HepG2 (cell line): ENCODE measurements at regions not wholly inside any gene's neighbourhood (a gene's known extent, or its start where the extent isn't known, plus 50 kb on each side); places are given as distances from the start of the nearest gene placed in this dataset.

Experiments
- ATAC-seq: fragments of 200-7000 bp; cut with Tn5 transposase; 3 replicates; pipeline ENCODE4 v1.9.1; 2020; ENCODE audit warnings: mild to moderate bottlenecking, moderate library complexity
- BruUV-seq: library from RNA; stranded (reverse); fragments of 400-500 nt; replicated peaks from 2 replicates; lab custom pipeline; 2021; lab: Mats Ljungman, UMichigan
- CTCF ChIA-PET: fragments of 300-600 bp; formaldehyde crosslinking; extraction: SDS; loops from one replicate; lab custom pipeline; 2021; ENCODE audit warnings: low total read pairs, inconsistent platforms, low intra/inter-chr PET ratio; lab: Yijun Ruan, JAX
- POLR2A ChIA-PET: fragments of 350-600 bp; sonication (Branson Sonifier 250); formaldehyde crosslinking; loops from one replicate; lab custom pipeline; 2020; ENCODE audit warnings: antibody characterized with exemption, inconsistent platforms; lab: Yijun Ruan, JAX
- DNase-seq: peaks from one replicate; pipeline ENCODE4 v3.0.0-alpha.2; 2015; ENCODE audit warnings: low spot score
- FAIRE-seq: peaks from 3 replicates; lab custom pipeline; 2011; peaks lifted over from hg19 to GRCh38; lab: Jason Lieb, UNC
- H2AFZ ChIP-seq: one replicate; pipeline ENCODE4 v1.6.1; 2011; ENCODE audit warnings: low read length, inconsistent platforms
- H3K27ac ChIP-seq: fragments of 300-600 bp; 3 replicates; pipeline ENCODE4 v1.8.0; 2011; ENCODE audit warnings: mixed run types, mild to moderate bottlenecking, mixed read lengths, low read length, inconsistent platforms; ENCODE audit not compliant: insufficient read depth; ENCODE audit errors: extremely low read length
- H3K27me3 ChIP-seq, 2 experiments: fragments of 200-600 bp in 1 of 2; 2 replicates in 1 of 2; 3 replicates in 1 of 2; pipeline versions ENCODE4 v1.6.0 to v1.8.0; 2011; ENCODE audit warnings: low read length in 2 of 2, mild to moderate bottlenecking in 2 of 2, moderate library complexity in 2 of 2, inconsistent platforms in 1 of 2; ENCODE audit not compliant: insufficient read depth in 2 of 2, control insufficient read depth in 1 of 2
- H3K36me3 ChIP-seq, 2 experiments: fragments of 200-600 bp in 1 of 2; replicated peaks in 1 of 2; 2 replicates in 1 of 2; 3 replicates in 1 of 2; pipeline versions ENCODE4 v1.5.1 to v1.8.0; 2011; ENCODE audit warnings: low read length in 2 of 2, inconsistent platforms in 1 of 2; ENCODE audit not compliant: insufficient read depth in 2 of 2, control insufficient read depth in 1 of 2
- H3K4me1 ChIP-seq: 2 replicates; pipeline ENCODE4 v1.5.1; 2012; ENCODE audit warnings: low read length, inconsistent platforms; ENCODE audit not compliant: insufficient read depth
- H3K4me2 ChIP-seq: 2 replicates; pipeline ENCODE4 v1.6.0; 2011; ENCODE audit warnings: low read depth, low read length, inconsistent platforms
- H3K4me3 ChIP-seq, 3 experiments: fragments of 200-600 bp in 1 of 3; sonication (generic), shearing (Covaris generic) in 1 of 3; replicated peaks in 1 of 3; 2 replicates each; pipeline ENCODE4 v1.5.1; 2011 to 2016; ENCODE audit warnings: low read length in 3 of 3, inconsistent platforms in 2 of 3, low read depth in 2 of 3, mild to moderate bottlenecking in 2 of 3, control low read depth in 1 of 3, mixed read lengths in 1 of 3; ENCODE audit not compliant: insufficient read depth in 1 of 3
- H3K79me2 ChIP-seq: one replicate; pipeline ENCODE4 v1.6.1; 2011; ENCODE audit warnings: low read length, inconsistent platforms; ENCODE audit not compliant: insufficient read depth
- H3K9ac ChIP-seq: 2 replicates; pipeline ENCODE4 v1.6.0; 2011; ENCODE audit warnings: mild to moderate bottlenecking, low read depth, low read length, inconsistent platforms; ENCODE audit not compliant: insufficient read depth
- H3K9me3 ChIP-seq: 2 replicates; pipeline ENCODE4 v1.5.1; 2012; ENCODE audit warnings: mild to moderate bottlenecking, low read length
- H4K20me1 ChIP-seq: 2 replicates; pipeline ENCODE4 v1.6.0; 2011; ENCODE audit warnings: inconsistent platforms, mild to moderate bottlenecking, low read length, moderate library complexity; ENCODE audit not compliant: insufficient read depth
- ATF7 ChIP-seq, 2 experiments: fragments of 450-650 bp in 1 of 2; sonication (generic) in 1 of 2; formaldehyde crosslinking in 1 of 2; IDR thresholded peaks; 2 replicates each; pipeline versions ENCODE4 v1.4.0 to v1.6.1; 2016 to 2020; ENCODE audit warnings: antibody characterized with exemption in 1 of 2, mild to moderate bottlenecking in 1 of 2, missing genetic modification reagents in 1 of 2
- CREB1 ChIP-seq, 2 experiments: fragments of 450-650 bp in 1 of 2; IDR thresholded peaks; 2 replicates each; pipeline ENCODE4 v1.6.1; 2016 to 2017; ENCODE audit warnings: control low read depth in 1 of 2, mild to moderate bottlenecking in 1 of 2, missing compliant biosample characterization in 1 of 2, missing genetic modification characterization in 1 of 2
- ZNF577 ChIP-seq: sonication (generic); formaldehyde crosslinking; IDR thresholded peaks from 2 replicates; pipeline ENCODE4 v1.4.0; 2020; ENCODE audit warnings: mild to moderate bottlenecking, low read depth, missing genetic modification reagents, borderline replicate concordance
- ZNF850 ChIP-seq: sonication (generic); formaldehyde crosslinking; conservative IDR thresholded peaks from 2 replicates; pipeline ENCODE4 v1.9.0; 2021; ENCODE audit warnings: mild to moderate bottlenecking, missing genetic modification reagents
- WGBS: methylation state at CpG from one replicate; pipeline ENCODE4 v1.1.6; 2017; ENCODE audit warnings: low lambda C conversion rate; 5-methylcytosine and 5-hydroxymethylcytosine counted together
- in situ Hi-C: cut with HindIII; loops from 2 replicates; pipeline ENCODE4 v1.10.0; 2017; ENCODE audit warnings: low pct_unique_long_range_greater_than_20kb; ENCODE audit not compliant: extremely low pct_ligation_motif_present
- intact Hi-C: fragments of 100-400 bp; cut with micrococcal nuclease; formaldehyde crosslinking; loops from one replicate; pipeline ENCODE4 v1.10.0; 2022; ENCODE audit not compliant: unreplicated experiment

DNA sequence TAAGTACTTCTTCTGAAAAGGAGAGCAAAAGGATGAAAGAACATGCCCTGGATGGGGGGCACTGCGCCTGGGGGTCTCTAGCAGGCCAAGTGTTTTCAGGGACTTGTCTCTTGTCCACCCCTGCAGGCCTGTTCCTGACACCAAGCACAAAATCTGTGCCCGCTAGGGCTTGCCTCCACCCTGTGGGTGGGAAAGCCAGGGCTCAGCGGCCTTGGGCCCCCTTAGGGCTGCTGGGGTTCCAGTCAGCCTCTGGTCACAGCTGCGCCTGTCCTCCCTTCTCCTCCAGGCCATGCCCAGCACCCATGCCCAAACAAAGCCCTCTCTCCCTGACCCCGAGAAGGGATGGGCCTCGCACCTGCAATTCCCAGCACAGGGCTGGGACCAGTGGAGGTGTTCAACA lies 71.1 kb upstream of the TRPM1 start:
- FAIRE-seq, result no peak

DNA sequence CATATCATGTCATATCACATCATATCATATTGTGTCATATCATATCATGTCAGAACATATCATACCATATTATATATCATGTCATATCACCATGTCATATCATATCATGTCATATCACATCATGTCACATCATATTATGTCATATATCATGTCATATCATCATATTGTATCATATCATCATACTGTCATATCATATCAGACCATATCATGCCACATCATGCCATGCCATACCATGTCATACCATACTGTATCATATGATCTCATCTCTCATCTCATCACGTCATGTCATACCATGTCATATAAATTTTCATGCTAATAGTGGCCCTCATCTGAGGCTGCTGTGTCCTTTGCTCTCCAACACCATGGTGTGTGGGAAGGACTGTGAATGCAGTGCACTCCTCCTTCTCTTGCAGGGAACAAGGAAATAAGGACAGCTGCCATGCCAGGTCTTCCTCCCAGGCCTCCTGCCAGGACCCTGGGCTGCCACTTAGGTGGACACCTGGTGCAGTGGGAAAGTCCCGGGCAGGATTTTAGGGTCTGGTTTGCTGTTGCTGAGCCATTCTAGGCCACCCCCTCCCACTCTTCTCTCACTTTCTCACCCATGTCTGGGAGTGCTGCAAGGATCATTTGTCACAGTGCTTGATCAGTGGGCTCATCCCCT lies 72.4 kb upstream of the TRPM1 start:
- no peak for FAIRE-seq
- TF ChIP-seq CREB1 (IDR thresholded peaks at IDR 0.05) (peak; percentile 88), CREB1 (CRISPR knock-in tag; IDR thresholded peaks at IDR 0.05) (no peak), ZNF577 (CRISPR knock-in tag) (no peak), ATF7 (IDR thresholded peaks at IDR 0.05) (peak; percentile 95), ATF7 (CRISPR knock-in tag; IDR thresholded peaks at IDR 0.05) (no peak)
- TF ChIP-seq, all 625 proteins: peak for 2
- DNase-seq (no peak), ATAC-seq (no peak)
- H3K36me3 ChIP-seq, result no peaks in the 10 kb centered on the region
- in situ Hi-C loops, result no loop called here
- no peaks in the 10 kb centered on the region for H3K79me2 ChIP-seq
- ChIA-PET POLR2A (no interaction called here), CTCF (no interaction called here)
- BruUV-seq, result no TSS peak
- H3K4me1 ChIP-seq, result peaks cover 15% of the 10 kb centered on the region
- H3K4me2 ChIP-seq, result no peak overlapping the region
- H2AFZ ChIP-seq, result no peak overlapping the region
- H3K9ac ChIP-seq, result no peak overlapping the region
- H3K4me3 ChIP-seq, result no peak overlapping the region
- no peak overlapping the region for H3K27ac ChIP-seq
- intact Hi-C loops, result no loop called here
- H3K27me3 ChIP-seq, result no peaks in the 10 kb centered on the region; a peak in 1 of 5 replicates
- no peaks in the 10 kb centered on the region for H3K9me3 ChIP-seq
- WGBS, result 4% methylated on average over 1 of the region's 2 CpGs
- no peaks in the 10 kb centered on the region for H4K20me1 ChIP-seq

More for the DNA sequence above, 71.1 kb upstream of the TRPM1 start:
- ChIA-PET POLR2A (no interaction called here), CTCF (no interaction called here)
- DNase-seq, result no peak
- in situ Hi-C loops, result no loop called here
- H3K4me3 ChIP-seq, result no peak overlapping the region
- H3K9me3 ChIP-seq, result no peaks in the 10 kb centered on the region
- no peak overlapping the region for H3K4me2 ChIP-seq
- H3K9ac ChIP-seq, result no peak overlapping the region
- no peaks in the 10 kb centered on the region for H4K20me1 ChIP-seq
- 44% methylated on average over 3 of the region's 6 CpGs for WGBS
- H2AFZ ChIP-seq, result no peak overlapping the region
- H3K27ac ChIP-seq, result no peak overlapping the region
- no peaks in the 10 kb centered on the region for H3K79me2 ChIP-seq
- TF ChIP-seq ZNF850 (CRISPR knock-in tag), result no peak
- ATAC-seq, result no peak
- BruUV-seq, result no TSS peak
- H3K36me3 ChIP-seq, result no peaks in the 10 kb centered on the region
- H3K4me1 ChIP-seq, result peaks cover 2% of the 10 kb centered on the region
- intact Hi-C loops, result no loop called here
- no peaks in the 10 kb centered on the region; a peak in 1 of 5 replicates for H3K27me3 ChIP-seq
